Ovary (tissue), 7 donors: ENCODE measurements at regions not wholly inside any gene's neighbourhood (a gene's known extent, or its start where the extent isn't known, plus 50 kb on each side); places are given as distances from the start of the nearest gene placed in this dataset.

Experiments
- DNase-seq, 5 donors: peaks; one replicate each; pipeline ENCODE4 v3.0.0-alpha.2; 2019 to 2020
- H3K27ac ChIP-seq, 2 donors: fragments of 200-600 bp; one replicate each; pipeline versions ENCODE4 v1.5.1 to v1.8.0; 2019 to 2022
- H3K27me3 ChIP-seq: fragments of 200-600 bp; one replicate; pipeline ENCODE4 v1.8.0; 2022
- H3K36me3 ChIP-seq: fragments of 200-600 bp; sonication (generic); one replicate; pipeline ENCODE4 v1.5.1; 2019
- H3K4me1 ChIP-seq: one replicate; pipeline ENCODE4 v1.8.1; 2013; ENCODE audit warnings: mild to moderate bottlenecking, moderate library complexity; ENCODE audit not compliant: insufficient read depth
- H3K4me3 ChIP-seq: fragments of 200-600 bp; sonication (generic); one replicate; pipeline ENCODE4 v1.5.1; 2017
- H3K9me3 ChIP-seq, 2 donors: fragments of 200-600 bp in 1 of 2; sonication (generic) in 1 of 2; one replicate each; pipeline versions ENCODE4 v1.5.1 to v1.8.1; 2013 to 2019; ENCODE audit warnings: mild to moderate bottlenecking in 1 of 2, moderate library complexity in 1 of 2
- EP300 ChIP-seq: sonication (generic); formaldehyde crosslinking; IDR thresholded peaks from one replicate; pipeline ENCODE4 v1.6.1; 2017; ENCODE audit warnings: antibody characterized with exemption
- POLR2A ChIP-seq: fragments of 450-650 bp; IDR thresholded peaks from one replicate; pipeline ENCODE4 v1.6.1; 2017; ENCODE audit warnings: antibody characterized with exemption, mild to moderate bottlenecking, moderate library complexity
- WGBS, 3 donors: extraction: QIAGEN DNeasy Blood & Tissue Kit in 1 of 3; methylation state at CpG; one replicate each; pipeline versions ENCODE4 v1.1.5 to v1.1.7; 2013 to 2017; 5-methylcytosine and 5-hydroxymethylcytosine counted together
- intact Hi-C, 4 donors: fragments of 100-400 bp; cut with DNase I; formaldehyde crosslinking; loops; one replicate each; pipeline versions ENCODE4 v1.11.0 to v1.15.1; 2022 to 2023
- TF ChIP-seq, protein P1 (sequence below), 3 donors: fragments of 450-650 bp in 2 of 3; fragments of 200-600 bp in 1 of 3; IDR thresholded peaks; one replicate each; pipeline versions ENCODE4 v1.5.1 to v1.8.0; 2016 to 2022; ENCODE audit warnings: antibody characterized with exemption in 3 of 3, mild to moderate bottlenecking in 1 of 3
- donor health status: DM: no; HTN: no; CAD: no; lungs with moderate emphysema.
- donor health status: DM: no; HTN: no; CAD: no.
- donor health status: Bipolar disorder and iron deficiency.
- donor health status: DM: no; HTN: no; CAD: no.
- donor health status: DM: yes; HTN: yes; CAD: no.

DNA sequence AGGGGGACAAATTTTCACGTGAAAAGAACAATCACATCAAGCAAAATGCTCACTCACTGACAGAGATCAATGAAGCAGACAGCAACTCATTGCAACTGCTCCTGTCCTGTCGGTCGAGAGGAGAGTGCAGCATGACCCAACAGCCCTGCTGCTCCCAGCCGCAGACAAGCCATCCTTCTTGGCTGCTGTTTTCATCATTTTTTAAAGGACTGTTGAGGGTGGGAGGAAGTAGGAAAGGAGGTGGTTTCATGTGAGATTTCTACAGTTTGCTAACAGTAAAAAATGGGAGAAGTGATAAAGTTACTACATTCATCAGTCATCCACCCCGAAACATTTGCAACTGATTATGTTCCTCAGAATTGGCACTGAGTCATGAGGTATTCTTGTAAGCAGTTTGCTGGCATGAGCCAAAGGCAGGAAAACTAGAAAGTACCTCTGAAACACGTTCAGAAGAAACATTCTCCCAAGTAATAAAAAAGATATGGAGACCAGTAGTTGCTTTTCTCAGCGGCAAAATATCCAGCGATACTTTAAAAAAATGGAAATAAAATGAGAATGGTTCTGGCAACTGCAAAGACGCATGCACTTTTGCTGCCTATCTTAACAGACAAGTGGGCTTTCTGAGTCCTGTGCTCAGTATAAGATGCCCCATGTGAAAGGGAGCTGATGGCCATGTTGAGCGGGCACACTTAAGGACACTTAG lies 72.0 kb upstream of the CLDN14 start:
- no peak overlapping the region for H3K27ac ChIP-seq
- WGBS, 3 donors = 24 to 27% (median 24%) methylated on average over 10 of the region's 10 CpGs
- intact Hi-C loops = no loop called here

DNA sequence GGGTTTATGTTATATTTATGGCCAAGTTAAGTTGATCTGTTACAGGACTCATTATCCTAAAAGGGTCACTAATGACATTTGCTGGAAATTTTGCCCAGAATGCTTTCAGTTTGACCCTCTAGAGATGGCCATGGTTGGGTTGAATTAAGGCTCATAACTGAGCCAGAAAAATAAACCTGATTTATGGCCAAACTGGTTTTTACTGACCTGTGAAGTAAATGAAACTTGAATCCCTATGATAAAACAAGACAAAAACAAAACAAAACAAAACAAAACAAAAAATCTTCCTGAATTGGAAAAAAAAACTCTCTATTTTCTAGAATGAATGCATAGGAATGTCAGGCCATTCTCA lies 72.5 kb upstream of the CLDN14 start:
- Histone ChIP-seq H3K9me3 (no peaks in the 10 kb centered on the region), H3K27me3 (no peaks in the 10 kb centered on the region), H3K36me3 (no peaks in the 10 kb centered on the region), H3K4me3 (no peak overlapping the region), H3K4me1 (peaks cover 11% of the 10 kb centered on the region), H3K27ac (no peak overlapping the region)
- TF ChIP-seq, protein P1, sequence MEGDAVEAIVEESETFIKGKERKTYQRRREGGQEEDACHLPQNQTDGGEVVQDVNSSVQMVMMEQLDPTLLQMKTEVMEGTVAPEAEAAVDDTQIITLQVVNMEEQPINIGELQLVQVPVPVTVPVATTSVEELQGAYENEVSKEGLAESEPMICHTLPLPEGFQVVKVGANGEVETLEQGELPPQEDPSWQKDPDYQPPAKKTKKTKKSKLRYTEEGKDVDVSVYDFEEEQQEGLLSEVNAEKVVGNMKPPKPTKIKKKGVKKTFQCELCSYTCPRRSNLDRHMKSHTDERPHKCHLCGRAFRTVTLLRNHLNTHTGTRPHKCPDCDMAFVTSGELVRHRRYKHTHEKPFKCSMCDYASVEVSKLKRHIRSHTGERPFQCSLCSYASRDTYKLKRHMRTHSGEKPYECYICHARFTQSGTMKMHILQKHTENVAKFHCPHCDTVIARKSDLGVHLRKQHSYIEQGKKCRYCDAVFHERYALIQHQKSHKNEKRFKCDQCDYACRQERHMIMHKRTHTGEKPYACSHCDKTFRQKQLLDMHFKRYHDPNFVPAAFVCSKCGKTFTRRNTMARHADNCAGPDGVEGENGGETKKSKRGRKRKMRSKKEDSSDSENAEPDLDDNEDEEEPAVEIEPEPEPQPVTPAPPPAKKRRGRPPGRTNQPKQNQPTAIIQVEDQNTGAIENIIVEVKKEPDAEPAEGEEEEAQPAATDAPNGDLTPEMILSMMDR (IDR thresholded peaks at IDR 0.05) = no peak
- TF ChIP-seq EP300 (no peak), POLR2A (no peak)
- DNase-seq = no peak
- intact Hi-C loops = no loop called here

More for the DNA sequence above, 72.0 kb upstream of the CLDN14 start:
- Histone ChIP-seq H3K27me3 (no peaks in the 10 kb centered on the region), H3K4me1 (peaks cover 11% of the 10 kb centered on the region), H3K4me3 (no peak overlapping the region), H3K9me3 (no peaks in the 10 kb centered on the region), H3K36me3 (no peaks in the 10 kb centered on the region)
- no peak for DNase-seq
- TF ChIP-seq, protein P1 (IDR thresholded peaks at IDR 0.05) = no peak
- TF ChIP-seq POLR2A = no peak
- no peak for TF ChIP-seq EP300

DNA sequence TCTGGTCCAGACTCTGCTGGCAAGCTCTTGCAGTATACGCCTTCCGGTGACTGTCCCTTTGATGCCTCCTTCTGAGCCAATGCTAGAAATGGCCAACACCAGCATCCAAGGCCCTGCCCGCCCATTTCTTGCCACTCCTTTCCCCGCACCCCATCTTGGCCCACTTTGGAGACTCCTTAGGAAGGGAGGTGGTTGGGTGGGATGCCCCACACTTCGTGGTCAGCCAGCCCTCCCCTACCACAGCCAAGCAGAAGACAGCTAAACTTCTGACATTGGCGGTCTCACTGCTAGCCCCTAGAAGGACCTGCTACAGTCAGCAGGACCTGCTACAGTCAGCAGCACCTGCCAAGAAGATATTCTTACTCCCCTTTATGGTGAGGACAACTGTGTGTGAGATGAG lies 73.5 kb upstream of the CLDN14 start:
- no peaks in the 10 kb centered on the region for H3K36me3 ChIP-seq
- intact Hi-C loops = no loop called here
- no peak overlapping the region for H3K27ac ChIP-seq
- no peaks in the 10 kb centered on the region for H3K27me3 ChIP-seq
- H3K9me3 ChIP-seq = no peaks in the 10 kb centered on the region
- TF ChIP-seq, protein P1 (IDR thresholded peaks at IDR 0.05) = no peak
- TF ChIP-seq EP300 (no peak), POLR2A (no peak)
- 95 to 96% (median 95%) methylated on average over 6 of the region's 6 CpGs for WGBS, 3 donors
- peaks cover 11% of the 10 kb centered on the region for H3K4me1 ChIP-seq
- no peak for DNase-seq
- no peak overlapping the region for H3K4me3 ChIP-seq

DNA sequence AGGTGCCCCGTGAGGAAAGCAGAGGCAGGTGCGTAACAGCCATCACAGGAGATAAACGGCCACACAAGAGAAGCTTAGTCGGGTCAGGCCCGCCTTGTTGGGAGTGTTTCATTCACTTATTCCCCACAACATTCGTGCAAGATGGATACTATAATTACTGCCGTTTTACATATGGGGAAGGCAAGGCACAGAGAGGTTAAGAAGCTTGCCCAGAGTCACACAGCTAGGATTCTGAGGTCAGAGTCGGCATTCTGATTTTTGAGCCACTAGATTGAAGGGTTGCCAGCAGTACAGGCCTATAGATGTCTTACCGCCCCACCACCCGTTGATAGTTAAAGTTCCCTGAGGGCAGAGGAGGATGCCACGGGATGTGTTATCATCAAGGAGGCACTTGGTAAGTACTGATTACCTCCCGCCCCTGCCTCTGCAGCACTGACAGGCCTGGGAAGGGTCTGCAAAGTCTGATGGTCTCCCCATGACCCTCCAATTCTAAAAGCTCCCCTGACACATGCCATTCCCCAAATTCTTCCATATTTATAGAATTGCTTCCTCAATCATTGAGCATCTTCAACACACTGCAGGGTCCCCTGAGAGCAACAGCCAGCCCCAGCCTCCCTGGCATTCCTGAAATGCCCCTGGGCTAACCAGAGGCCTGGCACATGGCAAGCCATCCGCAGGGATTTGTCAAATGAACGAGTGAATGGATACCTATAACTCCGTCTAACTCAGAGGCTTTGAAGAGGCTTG lies 74.7 kb upstream of the CLDN14 start:
- H3K9me3 ChIP-seq = no peaks in the 10 kb centered on the region
- 75 to 78% (median 76%) methylated on average over 15 of the region's 15 CpGs for WGBS, 3 donors
- no peak overlapping the region for H3K27ac ChIP-seq
- H3K27me3 ChIP-seq = no peaks in the 10 kb centered on the region
- no peak for DNase-seq
- no peak overlapping the region for H3K4me3 ChIP-seq
- intact Hi-C loops = no loop called here
- peaks cover 11% of the 10 kb centered on the region for H3K4me1 ChIP-seq
- H3K36me3 ChIP-seq = no peaks in the 10 kb centered on the region
- TF ChIP-seq EP300 (no peak), POLR2A (no peak)
- TF ChIP-seq, protein P1 (IDR thresholded peaks at IDR 0.05) = no peak
